WTC11 (cell line): ENCODE measurements at regions not wholly inside any gene's neighbourhood (a gene's known extent, or its start where the extent isn't known, plus 50 kb on each side); places are given as distances from the start of the nearest gene placed in this dataset.

Source experiments
- CTCF ChIP-seq: fragments of 200-600 bp; IDR thresholded peaks from 2 replicates; pipeline ENCODE4 v1.8.0; 2022; ENCODE audit warnings: antibody characterized with exemption
- FOXP1 ChIP-seq: sonication (generic); formaldehyde crosslinking; IDR thresholded peaks from 2 replicates; pipeline ENCODE4 v1.8.0; 2022; ENCODE audit warnings: missing genetic modification reagents, mild to moderate bottlenecking, moderate library complexity, borderline replicate concordance
- IRF2 ChIP-seq: sonication (generic); formaldehyde crosslinking; IDR thresholded peaks from 2 replicates; pipeline ENCODE4 v1.8.0; 2022; ENCODE audit warnings: low read depth, missing genetic modification reagents, borderline replicate concordance
- JUN ChIP-seq: sonication (generic); formaldehyde crosslinking; IDR thresholded peaks from 2 replicates; pipeline ENCODE4 v1.8.0; 2023; ENCODE audit warnings: mild to moderate bottlenecking, missing genetic modification reagents
- PRRX2 ChIP-seq: fragments of 250-450 bp; sonication (Bioruptor Pico); IDR thresholded peaks from 2 replicates; pipeline ENCODE4 v1.8.0; 2021; ENCODE audit warnings: mild to moderate bottlenecking
- SP1 ChIP-seq: sonication (generic); formaldehyde crosslinking; conservative IDR thresholded peaks from 2 replicates; pipeline ENCODE4 v1.8.1; 2022; ENCODE audit warnings: missing genetic modification reagents
- STAT6 ChIP-seq: sonication (generic); formaldehyde crosslinking; conservative IDR thresholded peaks from 2 replicates; pipeline ENCODE4 v1.8.1; 2023; ENCODE audit warnings: mild to moderate bottlenecking, low read depth, missing genetic modification reagents, moderate library complexity
- TCF7 ChIP-seq: sonication (generic); formaldehyde crosslinking; IDR thresholded peaks from 2 replicates; pipeline ENCODE4 v1.8.0; 2022; ENCODE audit warnings: mild to moderate bottlenecking, low read depth, missing genetic modification reagents, moderate library complexity
- ZNF138 ChIP-seq: sonication (generic); formaldehyde crosslinking; conservative IDR thresholded peaks from 2 replicates; pipeline ENCODE4 v1.8.1; 2022; ENCODE audit warnings: mild to moderate bottlenecking, moderate library complexity, missing genetic modification reagents
- ZNF281 ChIP-seq: sonication (generic); formaldehyde crosslinking; IDR thresholded peaks from 2 replicates; pipeline ENCODE4 v1.8.0; 2023; ENCODE audit warnings: mild to moderate bottlenecking, missing genetic modification reagents
- TF ChIP-seq, protein P1 (sequence below): sonication (generic); formaldehyde crosslinking; IDR thresholded peaks from 2 replicates; pipeline ENCODE4 v1.8.1; 2023; ENCODE audit warnings: mild to moderate bottlenecking, missing genetic modification reagents, moderate library complexity

DNA sequence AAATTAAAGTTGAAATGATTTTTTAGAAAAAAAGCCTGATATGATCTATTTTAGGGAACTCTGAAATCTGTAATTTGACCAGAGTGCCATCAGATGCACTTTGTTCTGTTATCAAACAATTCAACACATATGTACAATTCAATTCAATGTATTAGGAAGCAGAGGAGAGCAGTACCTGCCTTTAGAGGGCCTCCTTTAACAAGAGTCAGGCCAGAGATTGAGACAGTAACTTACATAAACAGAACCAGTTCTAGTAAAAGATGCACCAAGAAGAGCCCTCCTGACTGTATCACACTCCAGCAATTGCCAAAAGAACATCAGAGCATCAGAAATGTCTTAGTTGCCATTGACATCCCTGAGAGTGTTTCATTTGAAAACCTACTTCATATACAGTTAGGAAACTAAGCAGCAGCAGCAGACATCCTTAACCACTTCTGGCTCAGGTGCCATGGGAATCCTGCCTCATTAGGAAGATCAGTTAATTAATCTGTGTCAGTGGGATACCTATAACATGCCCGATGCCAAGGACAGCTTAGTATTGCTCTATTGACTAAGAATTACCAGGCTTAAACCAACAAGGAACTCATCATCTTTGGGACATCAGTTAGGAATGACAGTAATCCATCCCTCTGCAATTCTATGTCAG lies 1222.6 kb upstream of the LRRN3 start:
- no peak for TF ChIP-seq CTCF
- no peak for TF ChIP-seq STAT6 (CRISPR knock-in tag)
- no peak for TF ChIP-seq JUN
- TF ChIP-seq, protein P1, sequence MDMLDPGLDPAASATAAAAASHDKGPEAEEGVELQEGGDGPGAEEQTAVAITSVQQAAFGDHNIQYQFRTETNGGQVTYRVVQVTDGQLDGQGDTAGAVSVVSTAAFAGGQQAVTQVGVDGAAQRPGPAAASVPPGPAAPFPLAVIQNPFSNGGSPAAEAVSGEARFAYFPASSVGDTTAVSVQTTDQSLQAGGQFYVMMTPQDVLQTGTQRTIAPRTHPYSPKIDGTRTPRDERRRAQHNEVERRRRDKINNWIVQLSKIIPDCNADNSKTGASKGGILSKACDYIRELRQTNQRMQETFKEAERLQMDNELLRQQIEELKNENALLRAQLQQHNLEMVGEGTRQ (CRISPR knock-in tag), result no peak
- no peak for TF ChIP-seq ZNF281 (CRISPR knock-in tag)
- TF ChIP-seq TCF7 (CRISPR knock-in tag), result no peak
- TF ChIP-seq FOXP1 (CRISPR knock-in tag), result no peak
- TF ChIP-seq IRF2 (CRISPR knock-in tag), result no peak
- no peak for TF ChIP-seq SP1
- TF ChIP-seq PRRX2 (CRISPR knock-in tag), result no peak
- TF ChIP-seq ZNF138 (CRISPR knock-in tag), result no peak
